ENCODE measurements at regions not wholly inside any gene's neighbourhood (a gene's known extent, or its start where the extent isn't known, plus 50 kb on each side); places are given as distances from the start of the nearest gene placed in this dataset.

DNA sequence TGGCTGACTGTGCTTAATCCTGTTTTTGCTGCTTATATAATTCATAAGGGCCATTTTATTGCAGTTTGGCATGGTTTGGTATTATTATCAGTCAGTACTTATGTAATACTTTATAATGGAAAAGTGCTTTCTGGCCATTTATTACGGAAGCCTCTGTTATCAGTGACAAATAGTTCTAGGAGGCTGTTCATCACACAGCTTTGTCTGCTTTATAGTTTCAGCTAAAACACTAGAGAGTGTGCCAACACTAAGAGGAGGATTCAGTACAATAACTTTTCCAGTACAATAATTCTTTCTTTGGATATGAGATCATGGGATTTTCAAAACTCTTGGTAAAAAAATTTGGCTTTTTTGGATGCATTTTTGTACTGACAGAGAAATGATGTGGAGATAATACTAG is 102.9 kb upstream of the PTGFR start:
- intact Hi-C loops (cut with DNase I; ENCODE audit: low total_unique reads): no loop called here
- DNase-seq: no peak

DNA sequence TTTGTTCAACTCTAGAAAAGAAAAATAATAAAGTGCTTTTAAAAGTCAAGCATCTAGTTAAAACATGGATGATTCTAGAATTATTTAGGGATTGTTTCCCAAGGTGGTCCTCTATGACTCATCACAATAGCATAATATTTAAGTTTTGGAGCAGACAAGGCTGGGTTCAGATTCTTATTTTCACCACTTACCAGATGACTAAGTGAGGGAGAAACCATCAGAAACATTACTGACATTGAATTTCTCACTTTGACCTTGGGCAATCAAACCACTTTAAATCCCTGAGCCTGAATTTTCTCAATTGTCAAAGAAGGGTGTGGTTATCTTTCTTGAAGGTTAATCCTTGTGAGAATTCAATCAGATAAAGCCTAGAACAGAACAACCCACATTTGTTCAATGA is 102.5 kb upstream of the PTGFR start:
- DNase-seq: no peak
- H3K9me3 ChIP-seq: peaks cover 0 to 9% (median 0%) of the 10 kb centered on the region in 8 donors
- H3K27me3 ChIP-seq (replicated peaks in 1 of 7): no peaks in the 10 kb centered on the region
- no peaks in the 10 kb centered on the region for H3K36me3 ChIP-seq
- H3K4me1 ChIP-seq: no peaks in the 10 kb centered on the region
- TF ChIP-seq, protein P1, sequence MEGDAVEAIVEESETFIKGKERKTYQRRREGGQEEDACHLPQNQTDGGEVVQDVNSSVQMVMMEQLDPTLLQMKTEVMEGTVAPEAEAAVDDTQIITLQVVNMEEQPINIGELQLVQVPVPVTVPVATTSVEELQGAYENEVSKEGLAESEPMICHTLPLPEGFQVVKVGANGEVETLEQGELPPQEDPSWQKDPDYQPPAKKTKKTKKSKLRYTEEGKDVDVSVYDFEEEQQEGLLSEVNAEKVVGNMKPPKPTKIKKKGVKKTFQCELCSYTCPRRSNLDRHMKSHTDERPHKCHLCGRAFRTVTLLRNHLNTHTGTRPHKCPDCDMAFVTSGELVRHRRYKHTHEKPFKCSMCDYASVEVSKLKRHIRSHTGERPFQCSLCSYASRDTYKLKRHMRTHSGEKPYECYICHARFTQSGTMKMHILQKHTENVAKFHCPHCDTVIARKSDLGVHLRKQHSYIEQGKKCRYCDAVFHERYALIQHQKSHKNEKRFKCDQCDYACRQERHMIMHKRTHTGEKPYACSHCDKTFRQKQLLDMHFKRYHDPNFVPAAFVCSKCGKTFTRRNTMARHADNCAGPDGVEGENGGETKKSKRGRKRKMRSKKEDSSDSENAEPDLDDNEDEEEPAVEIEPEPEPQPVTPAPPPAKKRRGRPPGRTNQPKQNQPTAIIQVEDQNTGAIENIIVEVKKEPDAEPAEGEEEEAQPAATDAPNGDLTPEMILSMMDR (IDR thresholded peaks at IDR 0.05 in 8 of 11, conservative IDR thresholded peaks at IDR 0.05 in 3 of 11): no peak
- TF ChIP-seq POLR2AphosphoS5 (IDR thresholded peaks at IDR 0.05) (no peak), POLR2A (IDR thresholded peaks at IDR 0.05) (no peak)
- intact Hi-C loops (cut with DNase I; ENCODE audit: low total_unique reads): no loop called here
- H3K4me3 ChIP-seq: no peak overlapping the region
- H3K27ac ChIP-seq: no peak overlapping the region

More for the DNA sequence above, 102.9 kb upstream of the PTGFR start:
- no peaks in the 10 kb centered on the region for H3K4me1 ChIP-seq
- H3K4me3 ChIP-seq: no peak overlapping the region
- H3K36me3 ChIP-seq: no peaks in the 10 kb centered on the region
- TF ChIP-seq POLR2A (IDR thresholded peaks at IDR 0.05) (no peak), POLR2AphosphoS5 (IDR thresholded peaks at IDR 0.05) (no peak)
- TF ChIP-seq, protein P1 (IDR thresholded peaks at IDR 0.05 in 8 of 11, conservative IDR thresholded peaks at IDR 0.05 in 3 of 11): no peak
- H3K27me3 ChIP-seq (replicated peaks in 1 of 7): no peaks in the 10 kb centered on the region
- H3K27ac ChIP-seq: no peak overlapping the region
- 53 to 74% (median 67%) methylated on average over 1 of the region's 1 CpG for WGBS, 5 donors
- peaks cover 0 to 7% (median 0%) of the 10 kb centered on the region in 8 donors for H3K9me3 ChIP-seq

DNA sequence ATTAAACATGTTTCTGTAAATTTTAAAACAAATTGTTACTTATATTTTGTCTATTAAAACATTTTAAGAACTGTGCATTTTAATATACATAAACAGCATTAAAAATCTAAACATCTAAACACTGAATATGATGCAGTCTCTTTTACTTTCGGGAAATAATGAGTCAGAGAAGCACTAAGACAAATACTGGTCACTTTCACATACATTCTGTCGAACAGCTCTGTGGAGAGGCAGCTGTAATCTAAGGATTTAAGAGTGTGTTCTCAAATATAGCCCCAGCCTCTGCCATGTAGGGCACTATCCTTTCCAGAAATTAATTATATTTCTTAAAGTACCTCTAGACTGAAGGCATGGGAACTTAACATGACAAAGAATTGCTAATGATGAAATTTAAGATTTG is 89.6 kb upstream of the PTGFR start:
- Histone ChIP-seq H3K4me1 (no peaks in the 10 kb centered on the region), H3K36me3 (no peaks in the 10 kb centered on the region), H3K27me3 (replicated peaks in 1 of 7) (peaks cover 0 to 6% (median 0%) of the 10 kb centered on the region in 7 donors), H3K27ac (no peak overlapping the region), H3K4me3 (no peak overlapping the region), H3K9me3 (peaks cover 0 to 9% (median 0%) of the 10 kb centered on the region in 8 donors)
- no peak for DNase-seq
- TF ChIP-seq POLR2AphosphoS5 (IDR thresholded peaks at IDR 0.05) (no peak), POLR2A (IDR thresholded peaks at IDR 0.05) (no peak)
- TF ChIP-seq, protein P1 (IDR thresholded peaks at IDR 0.05 in 8 of 11, conservative IDR thresholded peaks at IDR 0.05 in 3 of 11): no peak
- 66 to 78% (median 71%) methylated on average over 2 of the region's 2 CpGs for WGBS, 5 donors
- intact Hi-C loops (cut with DNase I; ENCODE audit: low total_unique reads): no loop called here

DNA sequence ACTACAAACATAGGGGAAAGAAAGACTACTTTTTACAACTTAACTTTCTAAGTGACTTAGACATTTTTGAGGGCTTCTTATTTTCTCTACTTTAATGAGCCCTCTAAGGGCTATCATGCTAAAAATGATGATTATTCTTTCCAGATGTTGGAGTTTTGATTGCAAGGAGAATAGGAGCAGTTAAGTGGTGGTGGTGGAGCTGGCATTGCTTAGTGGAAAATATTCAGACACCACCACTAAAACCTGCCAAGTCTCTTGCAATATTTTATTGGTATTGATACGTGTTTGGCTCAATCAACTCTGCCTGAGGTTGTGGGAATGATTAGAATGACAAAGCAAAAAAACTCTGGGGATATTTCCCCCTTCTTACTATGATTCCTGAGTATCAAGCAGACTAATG is 82.6 kb upstream of the PTGFR start:
- no peak overlapping the region for H3K4me3 ChIP-seq
- no peaks in the 10 kb centered on the region for H3K4me1 ChIP-seq
- H3K36me3 ChIP-seq: no peaks in the 10 kb centered on the region
- intact Hi-C loops (cut with DNase I; ENCODE audit: low total_unique reads): no loop called here
- peaks cover 0 to 43% (median 21%) of the 10 kb centered on the region in 8 donors for H3K9me3 ChIP-seq
- H3K27me3 ChIP-seq (replicated peaks in 1 of 7): no peaks in the 10 kb centered on the region
- no peak for DNase-seq
- TF ChIP-seq, protein P1 (IDR thresholded peaks at IDR 0.05 in 8 of 11, conservative IDR thresholded peaks at IDR 0.05 in 3 of 11): no peak
- TF ChIP-seq POLR2A (IDR thresholded peaks at IDR 0.05): no peak
- TF ChIP-seq POLR2AphosphoS5 (IDR thresholded peaks at IDR 0.05): no peak
- no peak overlapping the region for H3K27ac ChIP-seq
- 41 to 74% (median 69%) methylated on average over 1 of the region's 1 CpG for WGBS, 5 donors

All from spleen (tissue), 11 donors.